Activated gamma-delta T cell (primary cell): ENCODE measurements at regions not wholly inside any gene's neighbourhood (a gene's known extent, or its start where the extent isn't known, plus 50 kb on each side); places are given as distances from the start of the nearest gene placed in this dataset.
"Not testable (repeated sequence)": the region's sequence is repeated elsewhere in the genome, so short reads cannot be mapped to it uniquely, and the experiment has no call there.

Experiments
- DNase-seq: peaks from one replicate; lab custom pipeline; 2025; lab: John Stamatoyannopoulos, UW

GRCh38 chr10:80946957-80947726, 409.4 kb downstream of the SH2D4B start:
- no peak for DNase-seq

DNA sequence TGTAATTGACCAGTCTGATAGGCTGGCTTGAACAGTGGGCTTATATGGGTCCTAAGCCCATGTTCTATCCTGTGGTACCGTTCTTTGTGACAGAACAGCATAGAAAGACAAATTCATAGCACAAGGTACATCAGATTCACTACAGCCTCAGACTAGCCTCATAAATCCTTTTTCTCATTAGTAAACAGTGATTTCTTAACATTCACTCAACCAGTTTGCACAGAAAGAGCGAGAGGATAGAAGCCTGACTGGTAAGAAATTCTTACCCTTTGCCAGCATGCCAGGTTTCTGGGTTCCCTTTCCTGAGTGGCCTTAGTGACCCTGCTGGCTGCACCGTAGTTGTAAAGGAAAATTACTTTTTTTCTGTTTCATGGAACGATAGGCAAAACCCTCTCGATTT, 412.1 kb downstream of the SH2D4B start:
- DNase-seq = no peak

GRCh38 chr10:80952436-80952835, 414.7 kb downstream of the SH2D4B start:
- DNase-seq = no peak

- DNase-seq = no peak
These were observed 419.5 kb downstream of the SH2D4B start for GRCh38 chr10:80957161-80957560.

DNA sequence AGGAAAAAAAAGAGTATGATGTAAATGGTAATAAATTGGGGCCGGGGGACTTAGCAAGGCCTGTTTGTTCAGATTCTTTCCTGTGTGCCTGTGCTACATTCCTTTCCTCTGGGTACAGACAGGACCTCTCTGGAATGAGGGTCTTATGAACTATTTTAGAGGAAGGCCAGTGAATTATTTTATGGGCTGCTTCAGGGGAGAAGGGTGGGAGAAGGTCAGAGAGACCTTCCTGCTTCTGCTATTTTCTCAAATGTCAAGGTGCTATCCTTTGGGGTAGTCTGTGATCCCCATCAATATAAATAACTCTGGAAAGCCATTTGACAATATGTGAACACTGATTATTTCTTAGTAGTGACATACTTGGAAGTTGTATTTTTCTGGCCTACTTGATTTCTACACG, 426.5 kb downstream of the SH2D4B start:
- DNase-seq = no peak

- DNase-seq = no peak
These were observed 427.4 kb downstream of the SH2D4B start for GRCh38 chr10:80964955-80965614.

- no peak for DNase-seq
These were observed 428.8 kb downstream of the SH2D4B start for GRCh38 chr10:80966326-80966986.

DNA sequence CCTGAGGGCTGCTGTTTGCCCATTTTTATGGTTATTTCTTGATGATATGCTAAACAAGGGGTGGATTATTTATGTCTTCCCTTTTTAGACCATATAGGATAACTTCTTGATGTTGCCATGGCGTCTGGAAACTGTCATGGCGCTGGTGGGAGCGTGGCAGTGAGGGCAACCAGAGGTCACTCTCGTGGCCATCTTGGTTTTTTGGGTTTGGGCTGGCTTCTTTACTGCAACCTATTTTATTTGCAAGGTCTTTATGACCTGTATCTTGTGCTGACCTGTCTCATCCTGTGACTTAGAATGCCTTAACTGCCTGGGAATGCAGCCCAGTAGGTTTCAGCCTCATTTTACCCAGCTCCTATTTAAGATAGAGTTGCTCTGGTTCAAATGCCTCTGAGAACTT, 429.7 kb downstream of the SH2D4B start:
- DNase-seq = not testable (repeated sequence)

DNA sequence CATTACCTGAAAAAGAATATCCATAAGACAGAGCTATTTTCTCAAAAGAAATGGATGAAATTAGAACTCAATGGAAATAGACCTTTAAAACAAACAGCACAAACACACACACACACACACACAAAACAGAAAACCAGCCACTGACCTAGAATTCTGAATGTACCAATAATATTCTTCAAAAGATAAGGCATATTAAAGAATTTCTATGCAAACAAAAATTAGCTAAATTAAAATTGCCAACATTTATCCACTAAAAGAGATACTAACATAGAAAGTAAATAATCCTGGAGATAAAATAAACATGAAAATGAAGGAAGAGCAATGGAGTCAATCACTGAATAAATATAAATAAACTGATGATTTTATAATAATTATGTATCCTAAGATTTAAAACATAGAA, 431.2 kb downstream of the SH2D4B start:
- DNase-seq = no peak

- no peak for DNase-seq
These were observed 433.8 kb downstream of the SH2D4B start for GRCh38 chr10:80971461-80971860.

DNA sequence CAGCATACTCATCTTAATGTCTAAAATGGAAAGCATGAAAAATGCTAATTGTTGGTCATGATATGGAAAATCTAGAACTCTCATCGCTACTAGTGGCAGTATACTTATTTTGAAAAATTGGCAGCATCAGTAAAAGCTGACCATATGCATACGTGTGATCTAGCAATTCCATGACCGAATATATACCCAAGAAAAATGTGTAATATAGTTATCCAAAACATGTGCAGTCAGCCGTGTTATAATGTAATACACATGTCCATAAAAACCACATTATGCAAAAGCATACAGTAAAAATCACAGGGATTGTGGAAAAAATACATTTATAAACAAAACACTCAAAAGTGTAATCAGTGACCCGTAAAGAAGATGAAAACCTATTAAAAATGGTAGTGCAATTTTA, 439.0 kb downstream of the SH2D4B start:
- no peak for DNase-seq

DNA sequence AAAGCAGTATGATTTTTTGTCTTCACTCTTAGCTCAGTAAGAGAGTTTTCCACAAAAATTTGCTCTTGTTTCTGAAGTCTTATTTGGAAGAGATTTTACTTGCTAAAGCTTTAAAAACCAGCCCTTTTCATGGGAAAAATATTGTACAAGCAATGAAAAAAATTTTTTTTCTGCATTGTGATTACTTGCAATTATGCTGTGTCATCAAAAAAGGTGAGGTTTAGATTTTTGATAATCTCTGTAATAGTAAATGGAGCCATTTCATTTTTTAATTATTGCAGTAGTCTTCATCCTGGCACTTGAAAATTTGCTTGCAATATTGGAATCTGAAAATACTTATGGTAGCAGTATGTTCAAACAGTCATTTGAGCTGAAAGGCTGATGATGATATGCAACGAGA, 447.4 kb downstream of the SH2D4B start:
- no peak for DNase-seq

DNA sequence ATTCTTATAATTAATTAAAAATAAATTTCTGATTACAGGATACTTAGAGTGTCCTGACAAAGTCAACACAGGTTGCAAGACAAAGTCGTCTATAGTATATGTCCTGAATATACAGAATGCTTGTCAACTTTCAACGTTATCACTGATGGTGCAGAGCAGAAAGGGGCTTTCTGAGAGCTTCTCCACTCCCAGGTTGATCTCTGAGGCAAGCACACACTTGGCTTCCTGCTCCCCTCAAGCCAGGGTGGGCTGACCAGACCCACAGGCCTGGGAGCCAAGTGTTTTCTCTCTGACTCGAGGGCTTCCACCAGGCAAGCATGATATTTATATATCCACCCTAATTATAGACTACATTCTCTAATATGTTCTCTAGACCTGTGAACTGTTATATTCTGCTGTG, 448.9 kb downstream of the SH2D4B start:
- no peak for DNase-seq

GRCh38 chr10:80988755-80989154, 451.1 kb downstream of the SH2D4B start:
- no peak for DNase-seq

- no peak for DNase-seq
These were observed 459.0 kb downstream of the SH2D4B start for GRCh38 chr10:80996615-80997193.

DNA sequence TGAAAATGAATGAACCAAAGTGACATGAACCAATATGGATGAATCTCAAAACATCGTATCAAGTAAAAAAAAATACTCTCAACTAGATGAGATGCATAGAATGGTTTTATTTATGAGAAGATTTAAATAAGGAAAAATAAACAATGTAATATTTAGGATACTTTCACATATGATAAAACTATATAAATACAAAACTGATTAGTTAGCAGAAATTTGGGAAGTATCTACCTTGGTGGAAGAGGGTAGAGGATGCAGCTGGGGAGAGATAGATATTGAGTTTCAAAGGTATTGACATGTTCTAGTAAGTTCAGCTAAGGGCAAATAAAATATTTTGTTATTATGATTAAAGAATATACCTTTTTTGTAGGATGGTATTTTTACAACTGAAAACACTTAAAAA, 463.1 kb downstream of the SH2D4B start:
- DNase-seq = no peak

- no peak for DNase-seq
These were observed 464.7 kb downstream of the SH2D4B start for GRCh38 chr10:81002382-81002781.

- no peak for DNase-seq
These were observed 470.2 kb downstream of the SH2D4B start for GRCh38 chr10:81007872-81008271.

- DNase-seq = no peak
These were observed 471.0 kb downstream of the SH2D4B start for GRCh38 chr10:81008726-81009125.

- DNase-seq = no peak
These were observed 471.6 kb downstream of the SH2D4B start for GRCh38 chr10:81009296-81009695.

- DNase-seq = no peak
These were observed 476.1 kb downstream of the SH2D4B start for GRCh38 chr10:81013771-81014170.

DNA sequence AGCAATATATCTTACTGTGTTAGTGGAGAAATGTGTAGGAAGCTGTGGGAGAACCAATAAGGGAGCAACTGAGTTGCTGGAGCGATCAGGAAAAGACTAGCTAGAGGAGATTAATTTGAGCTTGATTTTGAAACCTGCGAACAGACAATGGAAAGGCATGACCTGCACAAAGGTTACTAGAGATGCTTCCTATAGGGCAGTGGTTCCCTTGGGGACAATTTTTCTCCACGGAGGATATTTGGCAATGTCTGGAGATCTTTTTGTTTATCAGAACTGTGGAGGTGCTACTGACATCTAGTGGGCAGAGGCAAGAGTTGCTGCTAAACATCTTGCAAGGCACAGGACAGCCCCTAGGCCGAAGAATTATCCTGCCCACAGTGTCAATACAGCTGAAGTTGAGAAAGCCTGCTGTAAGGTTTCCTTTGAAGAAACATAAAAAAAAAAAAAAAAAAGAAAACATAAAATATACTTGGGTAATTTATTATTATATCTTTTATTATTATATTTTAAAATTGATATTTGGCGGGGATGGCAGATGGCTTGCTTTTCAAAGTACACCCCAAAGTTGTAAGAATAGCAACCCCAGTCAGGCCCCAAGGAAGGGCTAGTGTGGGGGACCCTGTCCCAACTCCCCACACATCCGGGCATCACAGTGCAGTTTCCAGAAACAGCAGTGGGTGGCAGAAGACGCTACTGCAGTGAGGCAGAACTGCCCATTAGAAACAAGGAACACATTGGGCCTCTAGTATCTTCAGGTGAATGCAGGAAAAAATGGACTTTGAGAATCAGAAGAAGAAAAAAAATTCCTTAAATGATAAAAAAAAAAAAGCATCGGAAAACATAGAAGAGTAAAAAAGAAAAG, 481.6 kb downstream of the SH2D4B start:
- no peak for DNase-seq
